HepG2 (cell line): ENCODE measurements at regions not wholly inside any gene's neighbourhood (a gene's known extent, or its start where the extent isn't known, plus 50 kb on each side); places are given as distances from the start of the nearest gene placed in this dataset.
"Not testable (repeated sequence)": the region's sequence is repeated elsewhere in the genome, so short reads cannot be mapped to it uniquely, and the experiment has no call there.

Experiments
- ATAC-seq: fragments of 200-7000 bp; cut with Tn5 transposase; 3 replicates; pipeline ENCODE4 v1.9.1; 2020; ENCODE audit warnings: mild to moderate bottlenecking, moderate library complexity
- BruUV-seq: library from RNA; stranded (reverse); fragments of 400-500 nt; replicated peaks from 2 replicates; lab custom pipeline; 2021; lab: Mats Ljungman, UMichigan
- CTCF ChIA-PET: fragments of 300-600 bp; formaldehyde crosslinking; extraction: SDS; loops from one replicate; lab custom pipeline; 2021; ENCODE audit warnings: low total read pairs, inconsistent platforms, low intra/inter-chr PET ratio; lab: Yijun Ruan, JAX
- POLR2A ChIA-PET: fragments of 350-600 bp; sonication (Branson Sonifier 250); formaldehyde crosslinking; loops from one replicate; lab custom pipeline; 2020; ENCODE audit warnings: antibody characterized with exemption, inconsistent platforms; lab: Yijun Ruan, JAX
- DNase-seq: peaks from one replicate; pipeline ENCODE4 v3.0.0-alpha.2; 2015; ENCODE audit warnings: low spot score
- FAIRE-seq: peaks from 3 replicates; lab custom pipeline; 2011; peaks lifted over from hg19 to GRCh38; lab: Jason Lieb, UNC
- H2AFZ ChIP-seq: one replicate; pipeline ENCODE4 v1.6.1; 2011; ENCODE audit warnings: low read length, inconsistent platforms
- H3K27ac ChIP-seq: fragments of 300-600 bp; 3 replicates; pipeline ENCODE4 v1.8.0; 2011; ENCODE audit warnings: mixed run types, mild to moderate bottlenecking, mixed read lengths, low read length, inconsistent platforms; ENCODE audit not compliant: insufficient read depth; ENCODE audit errors: extremely low read length
- H3K27me3 ChIP-seq, 2 experiments: fragments of 200-600 bp in 1 of 2; 2 replicates in 1 of 2; 3 replicates in 1 of 2; pipeline versions ENCODE4 v1.6.0 to v1.8.0; 2011; ENCODE audit warnings: low read length in 2 of 2, mild to moderate bottlenecking in 2 of 2, moderate library complexity in 2 of 2, inconsistent platforms in 1 of 2; ENCODE audit not compliant: insufficient read depth in 2 of 2, control insufficient read depth in 1 of 2
- H3K36me3 ChIP-seq, 2 experiments: fragments of 200-600 bp in 1 of 2; replicated peaks in 1 of 2; 2 replicates in 1 of 2; 3 replicates in 1 of 2; pipeline versions ENCODE4 v1.5.1 to v1.8.0; 2011; ENCODE audit warnings: low read length in 2 of 2, inconsistent platforms in 1 of 2; ENCODE audit not compliant: insufficient read depth in 2 of 2, control insufficient read depth in 1 of 2
- H3K4me1 ChIP-seq: 2 replicates; pipeline ENCODE4 v1.5.1; 2012; ENCODE audit warnings: low read length, inconsistent platforms; ENCODE audit not compliant: insufficient read depth
- H3K4me2 ChIP-seq: 2 replicates; pipeline ENCODE4 v1.6.0; 2011; ENCODE audit warnings: low read depth, low read length, inconsistent platforms
- H3K4me3 ChIP-seq, 3 experiments: fragments of 200-600 bp in 1 of 3; sonication (generic), shearing (Covaris generic) in 1 of 3; replicated peaks in 1 of 3; 2 replicates each; pipeline ENCODE4 v1.5.1; 2011 to 2016; ENCODE audit warnings: low read length in 3 of 3, inconsistent platforms in 2 of 3, low read depth in 2 of 3, mild to moderate bottlenecking in 2 of 3, control low read depth in 1 of 3, mixed read lengths in 1 of 3; ENCODE audit not compliant: insufficient read depth in 1 of 3
- H3K79me2 ChIP-seq: one replicate; pipeline ENCODE4 v1.6.1; 2011; ENCODE audit warnings: low read length, inconsistent platforms; ENCODE audit not compliant: insufficient read depth
- H3K9ac ChIP-seq: 2 replicates; pipeline ENCODE4 v1.6.0; 2011; ENCODE audit warnings: mild to moderate bottlenecking, low read depth, low read length, inconsistent platforms; ENCODE audit not compliant: insufficient read depth
- H3K9me3 ChIP-seq: 2 replicates; pipeline ENCODE4 v1.5.1; 2012; ENCODE audit warnings: mild to moderate bottlenecking, low read length
- H4K20me1 ChIP-seq: 2 replicates; pipeline ENCODE4 v1.6.0; 2011; ENCODE audit warnings: inconsistent platforms, mild to moderate bottlenecking, low read length, moderate library complexity; ENCODE audit not compliant: insufficient read depth
- CCAR2 ChIP-seq: fragments of 200-400 bp; formaldehyde crosslinking; optimal IDR thresholded peaks from 2 replicates; pipeline ENCODE3; 2018; ENCODE audit warnings: low read depth, mild to moderate bottlenecking, low read length, moderate library complexity
- NR3C1 ChIP-seq: sonication (generic); formaldehyde crosslinking; IDR thresholded peaks from 2 replicates; pipeline ENCODE4 v1.4.0; 2020; ENCODE audit warnings: missing genetic modification reagents
- PHF21A ChIP-seq: sonication (generic); formaldehyde crosslinking; IDR thresholded peaks from 2 replicates; pipeline ENCODE4 v1.5.0; 2020; ENCODE audit warnings: mild to moderate bottlenecking, missing genetic modification reagents
- TFDP1 ChIP-seq: IDR thresholded peaks from 2 replicates; pipeline ENCODE4 v1.6.1; 2016; ENCODE audit warnings: missing compliant biosample characterization, missing genetic modification reagents, borderline replicate concordance
- ZBTB26 ChIP-seq: IDR thresholded peaks from 2 replicates; pipeline ENCODE4 v1.6.1; 2016; ENCODE audit warnings: missing compliant biosample characterization, missing genetic modification reagents, borderline replicate concordance
- ZBTB34 ChIP-seq: sonication (generic); formaldehyde crosslinking; IDR thresholded peaks from 2 replicates; pipeline ENCODE4 v1.8.0; 2022; ENCODE audit warnings: mild to moderate bottlenecking, missing genetic modification reagents
- ZNF451 ChIP-seq: sonication (generic); formaldehyde crosslinking; IDR thresholded peaks from 2 replicates; pipeline ENCODE4 v1.5.0; 2020; ENCODE audit warnings: mild to moderate bottlenecking, missing genetic modification reagents
- WGBS: methylation state at CpG from one replicate; pipeline ENCODE4 v1.1.6; 2017; ENCODE audit warnings: low lambda C conversion rate; 5-methylcytosine and 5-hydroxymethylcytosine counted together
- in situ Hi-C: cut with HindIII; loops from 2 replicates; pipeline ENCODE4 v1.10.0; 2017; ENCODE audit warnings: low pct_unique_long_range_greater_than_20kb; ENCODE audit not compliant: extremely low pct_ligation_motif_present
- intact Hi-C: fragments of 100-400 bp; cut with micrococcal nuclease; formaldehyde crosslinking; loops from one replicate; pipeline ENCODE4 v1.10.0; 2022; ENCODE audit not compliant: unreplicated experiment

GRCh38 chr19:20273376-20273775, 106.4 kb downstream of the ZNF486 start:
- Histone ChIP-seq H3K27ac (no peak overlapping the region), H2AFZ (no peak overlapping the region), H4K20me1 (no peaks in the 10 kb centered on the region), H3K4me2 (no peak overlapping the region), H3K9me3 (peaks cover 49% of the 10 kb centered on the region), H3K9ac (no peak overlapping the region), H3K4me3 (no peak overlapping the region), H3K36me3 (no peaks in the 10 kb centered on the region), H3K4me1 (no peaks in the 10 kb centered on the region), H3K79me2 (no peaks in the 10 kb centered on the region), H3K27me3 (no peaks in the 10 kb centered on the region)
- no peak for FAIRE-seq
- intact Hi-C loops = no loop called here
- in situ Hi-C loops = no loop called here
- no TSS peak for BruUV-seq
- DNase-seq = no peak
- ChIA-PET POLR2A (no interaction called here), CTCF (no interaction called here)
- ATAC-seq = no peak
- 0% methylated on average over 3 of the region's 3 CpGs for WGBS
- TF ChIP-seq PHF21A (CRISPR knock-in tag) = no peak
- TF ChIP-seq ZBTB26 (CRISPR knock-in tag) = no peak
- TF ChIP-seq NR3C1 = no peak
- TF ChIP-seq ZNF451 (CRISPR knock-in tag) = no peak
- TF ChIP-seq ZBTB34 (CRISPR knock-in tag) = no peak
- TF ChIP-seq CCAR2 = no peak
- no peak for TF ChIP-seq TFDP1

GRCh38 chr19:20272627-20273010, 105.6 kb downstream of the ZNF486 start:
- H3K4me2 ChIP-seq, POLR2A ChIA-PET, H3K27me3 ChIP-seq, ATAC-seq, CTCF ChIA-PET, DNase-seq, H3K27ac ChIP-seq, H3K4me1 ChIP-seq, H3K4me3 ChIP-seq, H2AFZ ChIP-seq, in situ Hi-C loops, H3K9ac ChIP-seq, intact Hi-C loops, H4K20me1 ChIP-seq, H3K79me2 ChIP-seq, FAIRE-seq, BruUV-seq, H3K36me3 ChIP-seq: not testable (repeated sequence)
- H3K9me3 ChIP-seq = peaks cover 52% of the 10 kb centered on the region
- WGBS = 45% methylated on average over 8 of the region's 8 CpGs

GRCh38 chr19:20271927-20272626, 105.1 kb downstream of the ZNF486 start:
- H3K27me3 ChIP-seq, CTCF ChIA-PET, in situ Hi-C loops: not testable (repeated sequence)

More at GRCh38 chr19:20271927-20272626, 105.1 kb downstream of the ZNF486 start:
- ATAC-seq, H3K4me1 ChIP-seq, H3K36me3 ChIP-seq, POLR2A ChIA-PET, H3K4me2 ChIP-seq, H3K27ac ChIP-seq, DNase-seq, intact Hi-C loops, H3K9ac ChIP-seq, H3K4me3 ChIP-seq, H2AFZ ChIP-seq, H3K79me2 ChIP-seq, FAIRE-seq, H4K20me1 ChIP-seq, BruUV-seq: not testable (repeated sequence)
- H3K9me3 ChIP-seq = peaks cover 58% of the 10 kb centered on the region
- WGBS = 50% methylated on average over 7 of the region's 7 CpGs
